Keratinocyte (primary cell): ENCODE measurements at regions not wholly inside any gene's neighbourhood (a gene's known extent, or its start where the extent isn't known, plus 50 kb on each side); places are given as distances from the start of the nearest gene placed in this dataset.

Experiments used
- DNase-seq: peaks from one replicate; pipeline ENCODE4 v3.0.0-alpha.2; 2011; ENCODE audit warnings: low read depth, missing footprints, low spot score
- FAIRE-seq: peaks from 2 replicates; lab custom pipeline; 2011; peaks lifted over from hg19 to GRCh38; lab: Jason Lieb, UNC
- H2AFZ ChIP-seq: 2 replicates; pipeline ENCODE4 v1.6.0; 2012; ENCODE audit warnings: low read length, control low read depth, inconsistent platforms; ENCODE audit not compliant: control insufficient read depth
- H3K27ac ChIP-seq: 2 replicates; pipeline ENCODE4 v1.5.1; 2011; ENCODE audit warnings: low read length; ENCODE audit not compliant: control insufficient read depth, insufficient read depth
- H3K27me3 ChIP-seq: 3 replicates; pipeline ENCODE4 v1.6.0; 2011; ENCODE audit warnings: low read length; ENCODE audit not compliant: control insufficient read depth, insufficient read depth; ENCODE audit errors: extremely low read depth
- H3K36me3 ChIP-seq, 2 experiments: 2 replicates in 1 of 2; 3 replicates in 1 of 2; pipeline ENCODE4 v1.5.1; 2011; ENCODE audit warnings: low read length in 2 of 2, mild to moderate bottlenecking in 1 of 2; ENCODE audit not compliant: control insufficient read depth in 2 of 2, insufficient read depth in 2 of 2; ENCODE audit errors: extremely low read depth in 1 of 2
- H3K4me1 ChIP-seq: 3 replicates; pipeline ENCODE4 v1.5.1; 2011; ENCODE audit warnings: low read length; ENCODE audit not compliant: control insufficient read depth, insufficient read depth; ENCODE audit errors: extremely low read depth
- H3K4me2 ChIP-seq: 3 replicates; pipeline ENCODE4 v1.6.0; 2011; ENCODE audit warnings: low read depth, low read length; ENCODE audit not compliant: control insufficient read depth, insufficient read depth; ENCODE audit errors: extremely low read depth
- H3K4me3 ChIP-seq, 3 experiments: fragments of 200-600 bp in 1 of 3; sonication (generic) in 1 of 3; 2 replicates in 2 of 3; 3 replicates in 1 of 3; pipeline ENCODE4 v1.5.1; 2011 to 2016; ENCODE audit warnings: low read length in 3 of 3, mild to moderate bottlenecking in 3 of 3, control low read depth in 2 of 3, inconsistent platforms in 1 of 3, low read depth in 1 of 3, mixed read lengths in 1 of 3, mixed run types in 1 of 3, moderate library complexity in 1 of 3; ENCODE audit not compliant: control insufficient read depth in 2 of 3, insufficient read depth in 2 of 3; ENCODE audit errors: extremely low read depth in 1 of 3
- H3K79me2 ChIP-seq: 2 replicates; pipeline ENCODE4 v1.6.0; 2012; ENCODE audit warnings: low read length; ENCODE audit not compliant: control insufficient read depth, insufficient read depth
- H3K9ac ChIP-seq: 3 replicates; pipeline ENCODE4 v1.6.0; 2011; ENCODE audit warnings: low read length; ENCODE audit not compliant: control insufficient read depth, insufficient read depth; ENCODE audit errors: extremely low read depth
- H3K9me1 ChIP-seq: 3 replicates; pipeline ENCODE4 v1.6.0; 2011; ENCODE audit warnings: low read length; ENCODE audit not compliant: control insufficient read depth, insufficient read depth; ENCODE audit errors: extremely low read depth
- H3K9me3 ChIP-seq: 2 replicates; pipeline ENCODE4 v1.5.1; 2012; ENCODE audit warnings: low read depth, low read length; ENCODE audit not compliant: control insufficient read depth
- H4K20me1 ChIP-seq: 3 replicates; pipeline ENCODE4 v1.6.0; 2011; ENCODE audit warnings: low read length; ENCODE audit not compliant: control insufficient read depth, insufficient read depth; ENCODE audit errors: extremely low read depth
- CTCF ChIP-seq, 3 experiments: IDR thresholded peaks in 1 of 3; conservative IDR thresholded peaks in 1 of 3; optimal IDR thresholded peaks in 1 of 3; 2 replicates in 2 of 3; 3 replicates in 1 of 3; pipeline versions ENCODE3 to v1.5.1; 2011; ENCODE audit warnings: low read length in 3 of 3, mild to moderate bottlenecking in 3 of 3, moderate library complexity in 2 of 3, control low read depth in 1 of 3, inconsistent platforms in 1 of 3; ENCODE audit not compliant: insufficient read depth in 2 of 3; ENCODE audit errors: extremely low read depth in 1 of 3
- EZH2 ChIP-seq: IDR thresholded peaks from one replicate; pipeline ENCODE4 v1.6.1; 2012; ENCODE audit warnings: inconsistent platforms, mild to moderate bottlenecking, low read length, moderate library complexity
- dilution Hi-C: fragments of 300-500 bp; cut with MboI; formaldehyde crosslinking; loops from one replicate; pipeline ENCODE4 v1.7.0; 2020; ENCODE audit warnings: low sequenced_read_pairs; ENCODE audit not compliant: extremely low pct_ligation_motif_present

- DNase-seq (no peak), FAIRE-seq (no peak)
- no peak overlapping the region for H3K4me2 ChIP-seq
- H3K4me1 ChIP-seq, result no peaks in the 10 kb centered on the region
- dilution Hi-C loops, result no loop called here
- no peaks in the 10 kb centered on the region for H3K36me3 ChIP-seq
- H3K9me1 ChIP-seq, result no peaks in the 10 kb centered on the region
- H3K27me3 ChIP-seq, result no peaks in the 10 kb centered on the region
- H3K27ac ChIP-seq, result no peak overlapping the region
- no peaks in the 10 kb centered on the region for H3K79me2 ChIP-seq
- no peak overlapping the region for H2AFZ ChIP-seq
- TF ChIP-seq EZH2 (no peak), CTCF (optimal IDR thresholded peaks at IDR 0.05 in 1 of 3, IDR thresholded peaks at IDR 0.05 in 1 of 3, conservative IDR thresholded peaks at IDR 0.05 in 1 of 3; ENCODE audit: extremely low read depth in 1 of 3, insufficient read depth in 2 of 3, low read length in 3 of 3) (no peak)
- H4K20me1 ChIP-seq, result no peaks in the 10 kb centered on the region
- H3K4me3 ChIP-seq, result no peak overlapping the region
- no peaks in the 10 kb centered on the region for H3K9me3 ChIP-seq
- no peak overlapping the region for H3K9ac ChIP-seq
These were observed 802.8 kb downstream of the NR2F1-AS1 start for GRCh38 chr5:92778261-92778660.

GRCh38 chr5:92777421-92777820 lies 803.6 kb downstream of the NR2F1-AS1 start:
- no peak overlapping the region for H2AFZ ChIP-seq
- H3K27ac ChIP-seq, result no peak overlapping the region
- H3K9me3 ChIP-seq, result no peaks in the 10 kb centered on the region
- no peak overlapping the region for H3K4me2 ChIP-seq
- dilution Hi-C loops, result no loop called here
- H3K36me3 ChIP-seq, result no peaks in the 10 kb centered on the region
- H3K27me3 ChIP-seq, result no peaks in the 10 kb centered on the region
- no peak for DNase-seq
- H3K4me1 ChIP-seq, result no peaks in the 10 kb centered on the region
- H3K9me1 ChIP-seq, result no peaks in the 10 kb centered on the region
- H3K79me2 ChIP-seq, result no peaks in the 10 kb centered on the region
- no peak overlapping the region for H3K9ac ChIP-seq
- TF ChIP-seq EZH2 (no peak), CTCF (optimal IDR thresholded peaks at IDR 0.05 in 1 of 3, IDR thresholded peaks at IDR 0.05 in 1 of 3, conservative IDR thresholded peaks at IDR 0.05 in 1 of 3; ENCODE audit: extremely low read depth in 1 of 3, insufficient read depth in 2 of 3, low read length in 3 of 3) (no peak)
- H3K4me3 ChIP-seq, result no peak overlapping the region
- no peaks in the 10 kb centered on the region for H4K20me1 ChIP-seq
- FAIRE-seq, result no peak
